GM20000 (cell line): ENCODE measurements at regions not wholly inside any gene's neighbourhood (a gene's known extent, or its start where the extent isn't known, plus 50 kb on each side); places are given as distances from the start of the nearest gene placed in this dataset.
"Not testable (repeated sequence)": the region's sequence is repeated elsewhere in the genome, so short reads cannot be mapped to it uniquely, and the experiment has no call there.

Experiments
- DNase-seq: peaks from one replicate; pipeline ENCODE4 v3.0.0; 2012; ENCODE audit warnings: low spot score
- CTCF ChIP-seq: IDR thresholded peaks from 2 replicates; pipeline ENCODE4 v1.5.1; 2012; ENCODE audit warnings: mild to moderate bottlenecking, control low read depth; ENCODE audit errors: extremely low read depth, missing control alignments

- no peak for DNase-seq
- no peak for TF ChIP-seq CTCF
Measured at GRCh38 chr2:117613101-117613500, 201.4 kb upstream of the DDX18 start.

- no peak for DNase-seq
- TF ChIP-seq CTCF, result no peak
Measured at GRCh38 chr2:117614296-117614695, 200.2 kb upstream of the DDX18 start.

- TF ChIP-seq CTCF, result no peak
- DNase-seq, result no peak
Measured at GRCh38 chr2:117614823-117615534, 199.5 kb upstream of the DDX18 start.

GRCh38 chr2:117618607-117619006, 195.9 kb upstream of the DDX18 start:
- TF ChIP-seq CTCF, result no peak
- no peak for DNase-seq

DNA sequence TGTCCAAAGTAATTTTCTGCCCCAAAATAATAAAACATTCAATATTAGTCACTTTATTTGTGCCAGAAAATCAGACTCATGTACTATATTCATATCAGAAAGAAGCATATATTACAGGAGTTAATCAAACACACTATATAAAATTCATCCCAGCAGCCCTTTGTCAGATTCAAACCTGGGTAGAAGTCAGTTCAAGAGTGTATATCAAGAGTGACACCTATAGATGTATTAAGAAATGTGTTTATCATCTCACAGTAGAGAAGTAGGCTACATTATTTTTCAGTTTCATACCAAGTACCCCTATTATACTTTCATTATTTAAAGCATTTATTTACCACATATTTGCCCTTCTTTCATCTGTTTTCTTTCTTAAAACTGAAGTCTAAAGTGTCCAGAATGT, 193.2 kb upstream of the DDX18 start:
- TF ChIP-seq CTCF, result no peak
- DNase-seq, result no peak

DNA sequence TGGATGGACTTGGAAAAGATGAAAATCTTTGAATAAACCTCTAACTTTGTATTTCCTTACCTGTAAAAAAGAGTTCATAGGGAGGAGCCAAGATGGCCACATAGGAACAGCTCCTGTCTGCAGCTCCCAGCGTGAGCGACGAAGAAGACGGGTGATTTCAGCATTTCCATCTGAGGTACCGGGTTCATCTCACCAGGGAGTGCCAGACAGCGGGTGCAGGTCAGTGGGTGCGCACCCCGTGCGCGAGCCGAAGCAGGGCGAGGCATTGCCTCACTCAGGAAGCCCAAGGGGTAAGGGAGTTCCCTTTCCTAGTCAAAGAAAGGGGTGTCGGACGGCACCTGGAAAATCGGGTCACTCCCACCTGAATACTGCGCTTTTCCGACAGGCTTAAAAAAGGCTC, 191.3 kb upstream of the DDX18 start:
- DNase-seq, result not testable (repeated sequence)

GRCh38 chr2:117631152-117631945, 183.1 kb upstream of the DDX18 start:
- no peak for DNase-seq
- TF ChIP-seq CTCF, result no peak

DNA sequence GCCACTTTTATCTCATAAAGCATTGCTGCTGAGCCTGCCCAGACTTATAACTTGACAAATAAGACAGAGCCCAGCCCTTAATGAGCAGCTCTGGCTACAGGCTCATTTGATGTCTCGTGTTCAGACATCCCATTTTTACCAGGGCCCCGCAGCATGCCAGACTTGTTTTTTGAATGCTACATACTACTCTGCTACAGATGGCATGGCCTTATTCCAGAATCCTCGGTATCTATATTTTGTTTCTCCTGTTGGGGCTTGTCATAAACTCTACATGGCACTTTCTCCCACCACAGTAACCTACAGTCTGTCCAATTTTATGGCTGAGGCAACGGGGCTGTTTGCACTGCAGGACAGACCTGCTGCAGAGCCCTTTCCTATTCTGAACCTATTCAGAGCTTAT, 179.0 kb upstream of the DDX18 start:
- TF ChIP-seq CTCF, result no peak
- no peak for DNase-seq
